NB4 (cell line): ENCODE measurements at regions not wholly inside any gene's neighbourhood (a gene's known extent, or its start where the extent isn't known, plus 50 kb on each side); places are given as distances from the start of the nearest gene placed in this dataset.

Experiments used
- DNase-seq: peaks from one replicate; pipeline ENCODE4 v3.0.0; 2010; ENCODE audit warnings: low read depth
- H3K4me3 ChIP-seq: one replicate; pipeline ENCODE4 v1.5.1; 2011; ENCODE audit warnings: mild to moderate bottlenecking, low read depth, low read length, moderate library complexity
- MYC ChIP-seq: IDR thresholded peaks from 2 replicates; pipeline ENCODE4 v1.6.1; 2011; ENCODE audit warnings: low read depth, low read length
- POLR2A ChIP-seq: IDR thresholded peaks from 2 replicates; pipeline ENCODE4 v1.6.1; 2011; ENCODE audit warnings: mild to moderate bottlenecking; ENCODE audit not compliant: insufficient read length; ENCODE audit errors: extremely low read depth
- TF ChIP-seq, protein P1 (sequence below): IDR thresholded peaks from 2 replicates; pipeline ENCODE4 v1.6.1; 2011; ENCODE audit warnings: low read depth, low read length
- TF ChIP-seq, protein P2 (sequence below): IDR thresholded peaks from one replicate; pipeline ENCODE4 v1.5.1; 2012; ENCODE audit warnings: low read depth, low read length

DNA sequence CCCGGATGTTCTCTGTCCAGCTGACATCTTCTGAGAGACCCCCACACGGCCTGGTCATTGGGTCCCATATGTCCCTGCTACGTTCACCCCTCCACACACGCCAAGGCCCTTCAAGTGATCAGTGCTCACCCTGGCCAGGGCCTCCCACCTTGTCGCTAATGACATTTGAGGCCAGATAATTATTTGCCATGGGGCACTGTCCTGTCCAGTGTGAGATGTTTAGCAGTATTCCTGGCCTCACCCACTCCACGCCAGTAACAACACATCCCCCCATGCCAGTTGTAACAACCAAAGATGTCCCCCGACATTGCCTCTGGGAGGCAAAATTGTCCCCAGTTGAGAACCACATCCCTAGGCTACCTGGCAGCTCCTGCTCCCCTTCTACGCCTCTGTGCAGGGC is 49.9 kb upstream of the NANOS1 start:
- DNase-seq: no peak
- no peak overlapping the region for H3K4me3 ChIP-seq
- TF ChIP-seq POLR2A: no peak
- TF ChIP-seq, protein P1, sequence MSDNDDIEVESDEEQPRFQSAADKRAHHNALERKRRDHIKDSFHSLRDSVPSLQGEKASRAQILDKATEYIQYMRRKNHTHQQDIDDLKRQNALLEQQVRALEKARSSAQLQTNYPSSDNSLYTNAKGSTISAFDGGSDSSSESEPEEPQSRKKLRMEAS: no peak
- TF ChIP-seq MYC: no peak
- TF ChIP-seq, protein P2, sequence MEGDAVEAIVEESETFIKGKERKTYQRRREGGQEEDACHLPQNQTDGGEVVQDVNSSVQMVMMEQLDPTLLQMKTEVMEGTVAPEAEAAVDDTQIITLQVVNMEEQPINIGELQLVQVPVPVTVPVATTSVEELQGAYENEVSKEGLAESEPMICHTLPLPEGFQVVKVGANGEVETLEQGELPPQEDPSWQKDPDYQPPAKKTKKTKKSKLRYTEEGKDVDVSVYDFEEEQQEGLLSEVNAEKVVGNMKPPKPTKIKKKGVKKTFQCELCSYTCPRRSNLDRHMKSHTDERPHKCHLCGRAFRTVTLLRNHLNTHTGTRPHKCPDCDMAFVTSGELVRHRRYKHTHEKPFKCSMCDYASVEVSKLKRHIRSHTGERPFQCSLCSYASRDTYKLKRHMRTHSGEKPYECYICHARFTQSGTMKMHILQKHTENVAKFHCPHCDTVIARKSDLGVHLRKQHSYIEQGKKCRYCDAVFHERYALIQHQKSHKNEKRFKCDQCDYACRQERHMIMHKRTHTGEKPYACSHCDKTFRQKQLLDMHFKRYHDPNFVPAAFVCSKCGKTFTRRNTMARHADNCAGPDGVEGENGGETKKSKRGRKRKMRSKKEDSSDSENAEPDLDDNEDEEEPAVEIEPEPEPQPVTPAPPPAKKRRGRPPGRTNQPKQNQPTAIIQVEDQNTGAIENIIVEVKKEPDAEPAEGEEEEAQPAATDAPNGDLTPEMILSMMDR: no peak
